ENCODE measurements at regions not wholly inside any gene's neighbourhood (a gene's known extent, or its start where the extent isn't known, plus 50 kb on each side); places are given as distances from the start of the nearest gene placed in this dataset.

- TF ChIP-seq CTCF (tag by site-specific recombination; IDR thresholded peaks at IDR 0.05) (no peak), YY1 (tag by site-specific recombination; IDR thresholded peaks at IDR 0.05) (no peak), HOXA7 (CRISPR knock-in tag; IDR thresholded peaks at IDR 0.05; ENCODE audit: borderline replicate concordance) (no peak), MYNN (tag by site-specific recombination; IDR thresholded peaks at IDR 0.05; ENCODE audit: borderline replicate concordance) (no peak), ZNF830 (tag by site-specific recombination; IDR thresholded peaks at IDR 0.05; ENCODE audit: low read depth) (no peak), KLF7 (tag by site-specific recombination; IDR thresholded peaks at IDR 0.05; ENCODE audit: borderline replicate concordance) (no peak), ZNF16 (tag by site-specific recombination; IDR thresholded peaks at IDR 0.05; ENCODE audit: low read depth) (no peak), ZNF394 (tag by site-specific recombination; IDR thresholded peaks at IDR 0.05; ENCODE audit: borderline replicate concordance) (no peak), ZNF18 (tag by site-specific recombination; IDR thresholded peaks at IDR 0.05) (no peak)
Measured at GRCh38 chr2:22748909-22749308, 636.1 kb upstream of the KLHL29 start.

Measured in HEK293 (cell line).